GM12878 (cell line): ENCODE measurements at regions not wholly inside any gene's neighbourhood (a gene's known extent, or its start where the extent isn't known, plus 50 kb on each side); places are given as distances from the start of the nearest gene placed in this dataset.

Experiments
- ATAC-seq: fragments of 200-7000 bp; cut with Tn5 transposase; 3 replicates; pipeline ENCODE4 v1.9.1; 2020; ENCODE audit warnings: mild to moderate bottlenecking, moderate library complexity
- BruUV-seq: library from RNA; stranded (reverse); fragments of 400-500 nt; replicated peaks from 2 replicates; lab custom pipeline; 2021; lab: Mats Ljungman, UMichigan
- CTCF ChIA-PET: fragments of 300-600 bp; sonication (Branson Sonifier 250); formaldehyde crosslinking; extraction: SDS; loops from one replicate; lab custom pipeline; 2021; ENCODE audit warnings: inconsistent platforms; lab: Yijun Ruan, JAX
- POLR2A ChIA-PET: fragments of 350-600 bp; formaldehyde crosslinking; extraction: SDS; loops from one replicate; lab custom pipeline; 2021; ENCODE audit warnings: inconsistent platforms; lab: Charles Lee
- RAD21 ChIA-PET: fragments of 300-600 bp; sonication (Branson Sonifier 250); formaldehyde crosslinking; loops from one replicate; lab custom pipeline; 2023; ENCODE audit warnings: antibody characterized with exemption; ENCODE audit not compliant: unreplicated experiment; lab: Charles Lee
- SMC1A ChIA-PET: fragments of 300-600 bp; sonication (Branson Sonifier 250); formaldehyde crosslinking; loops from one replicate; lab custom pipeline; 2023; ENCODE audit not compliant: unreplicated experiment, uncharacterized antibody; lab: Charles Lee
- DNase-seq: peaks from one replicate; pipeline ENCODE4 v3.0.0-alpha.2; 2011; ENCODE audit warnings: low read depth, low spot score
- FAIRE-seq: peaks from 3 replicates; lab custom pipeline; 2011; peaks lifted over from hg19 to GRCh38; lab: Jason Lieb, UNC
- H2AFZ ChIP-seq: 2 replicates; pipeline ENCODE4 v1.6.0; 2011; ENCODE audit warnings: low read depth, low read length, control low read depth; ENCODE audit not compliant: control insufficient read depth
- H3K27ac ChIP-seq: 2 replicates; pipeline ENCODE4 v1.5.1; 2011; ENCODE audit warnings: control low read depth; ENCODE audit not compliant: control insufficient read depth, insufficient read depth
- H3K27me3 ChIP-seq, 2 experiments: replicated peaks in 1 of 2; 2 replicates each; pipeline versions ENCODE4 v1.6.0 to v1.6.1; 2011; ENCODE audit warnings: low read length in 1 of 2; ENCODE audit not compliant: control insufficient read depth in 2 of 2, insufficient read depth in 2 of 2
- H3K36me3 ChIP-seq, 2 experiments: 2 replicates each; pipeline ENCODE4 v1.5.1; 2011; ENCODE audit warnings: low read length in 1 of 2; ENCODE audit not compliant: control insufficient read depth in 2 of 2, insufficient read depth in 2 of 2
- H3K4me1 ChIP-seq: 2 replicates; pipeline ENCODE4 v1.6.1; 2011; ENCODE audit warnings: mild to moderate bottlenecking, low read length, moderate library complexity, mixed read lengths; ENCODE audit not compliant: control insufficient read depth, insufficient read depth
- H3K4me2 ChIP-seq: 2 replicates; pipeline ENCODE4 v1.6.0; 2011; ENCODE audit warnings: control low read depth; ENCODE audit not compliant: control insufficient read depth, insufficient read depth
- H3K4me3 ChIP-seq: fragments of 200-600 bp; sonication (generic); 2 replicates; pipeline ENCODE4 v1.5.1; 2016
- H3K79me2 ChIP-seq: 2 replicates; pipeline ENCODE4 v1.6.0; 2011; ENCODE audit warnings: low read length; ENCODE audit not compliant: control insufficient read depth, insufficient read depth
- H3K9ac ChIP-seq: 2 replicates; pipeline ENCODE4 v1.8.0; 2011; ENCODE audit warnings: low read length, control low read depth, mixed read lengths; ENCODE audit not compliant: control insufficient read depth, insufficient read depth
- H3K9me3 ChIP-seq: replicated peaks from 3 replicates; pipeline ENCODE4 v1.5.1; 2011; ENCODE audit warnings: mild to moderate bottlenecking, low read length; ENCODE audit not compliant: control insufficient read depth, insufficient read depth
- H4K20me1 ChIP-seq: 2 replicates; pipeline ENCODE4 v1.6.0; 2011; ENCODE audit not compliant: control insufficient read depth, insufficient read depth
- HDAC6 ChIP-seq: fragments of 200-600 bp; sonication (generic); IDR thresholded peaks from one replicate; pipeline ENCODE4 v1.8.0; 2017; ENCODE audit warnings: antibody characterized with exemption; ENCODE audit not compliant: unreplicated experiment
- HDGF ChIP-seq: fragments of 450-650 bp; IDR thresholded peaks from 2 replicates; pipeline ENCODE4 v1.6.1; 2016; ENCODE audit warnings: antibody characterized with exemption
- MEF2B ChIP-seq: fragments of 450-650 bp; IDR thresholded peaks from 2 replicates; pipeline ENCODE4 v1.6.1; 2018; ENCODE audit warnings: mild to moderate bottlenecking, moderate library complexity; ENCODE audit not compliant: partially characterized antibody, poor library complexity, severe bottlenecking
- MTA3 ChIP-seq: IDR thresholded peaks from 2 replicates; pipeline ENCODE4 v1.6.1; 2012; ENCODE audit warnings: low read length, inconsistent platforms, borderline replicate concordance
- NFYA ChIP-seq: IDR thresholded peaks from 2 replicates; pipeline ENCODE4 v1.6.1; 2011; ENCODE audit warnings: low read depth, mild to moderate bottlenecking, low read length, improper control_type of control experiment, borderline replicate concordance
- PAX8 ChIP-seq: fragments of 450-650 bp; IDR thresholded peaks from 2 replicates; pipeline ENCODE4 v1.6.1; 2017; ENCODE audit warnings: mild to moderate bottlenecking, moderate library complexity
- PML ChIP-seq: IDR thresholded peaks from 2 replicates; pipeline ENCODE4 v1.6.1; 2012; ENCODE audit warnings: low read length, inconsistent platforms
- SPI1 ChIP-seq: IDR thresholded peaks from 2 replicates; pipeline ENCODE4 v1.6.1; 2011; ENCODE audit warnings: low read depth, mild to moderate bottlenecking, low read length, moderate library complexity, borderline replicate concordance; ENCODE audit not compliant: insufficient read depth
- STAT1 ChIP-seq: fragments of 450-650 bp; conservative IDR thresholded peaks from 2 replicates; pipeline ENCODE4 v1.6.1; 2014; ENCODE audit warnings: antibody characterized with exemption, mild to moderate bottlenecking
- USF1 ChIP-seq: IDR thresholded peaks from 2 replicates; pipeline ENCODE4 v1.6.1; 2011; ENCODE audit warnings: borderline replicate concordance, low read depth, mild to moderate bottlenecking, moderate library complexity, mixed read lengths, low read length; ENCODE audit not compliant: insufficient read depth; ENCODE audit errors: extremely low read length
- WGBS: methylation state at CpG from one replicate; pipeline ENCODE4 v1.1.6; 2016; ENCODE audit warnings: low lambda C conversion rate; ENCODE audit not compliant: insufficient replicate concordance, insufficient coverage; ENCODE audit errors: missing lambda C conversion rate; 5-methylcytosine and 5-hydroxymethylcytosine counted together
- in situ Hi-C: fragments of 300-500 bp; cut with MboI; formaldehyde crosslinking; loops from 9 replicates; pipeline ENCODE4 v1.14.3; 2018; ENCODE audit warnings: mixed read lengths
- intact Hi-C: fragments of 100-400 bp; cut with micrococcal nuclease; formaldehyde crosslinking; loops from one replicate; pipeline ENCODE4 v1.14.2; 2022; ENCODE audit not compliant: unreplicated experiment
- TF ChIP-seq, protein P1 (sequence below): IDR thresholded peaks from 2 replicates; pipeline ENCODE4 v1.6.1; 2012; ENCODE audit warnings: mild to moderate bottlenecking, low read depth, low read length

- no peak for TF ChIP-seq PAX8
- no peak for TF ChIP-seq NFYA
- no peak for TF ChIP-seq USF1
- no peak for TF ChIP-seq HDGF
- TF ChIP-seq HDAC6, result no peak
- no peak for TF ChIP-seq MEF2B
- TF ChIP-seq MTA3, result no peak
- in situ Hi-C loops (no loop called here), intact Hi-C loops (no loop called here)
- Histone ChIP-seq H3K79me2 (no peaks in the 10 kb centered on the region), H3K36me3 (no peaks in the 10 kb centered on the region), H3K4me1 (no peaks in the 10 kb centered on the region), H3K27me3 (no peaks in the 10 kb centered on the region), H3K4me2 (no peak overlapping the region), H3K27ac (no peak overlapping the region), H2AFZ (no peak overlapping the region), H3K4me3 (no peak overlapping the region), H3K9me3 (no peaks in the 10 kb centered on the region), H4K20me1 (no peaks in the 10 kb centered on the region), H3K9ac (no peak overlapping the region)
- ChIA-PET SMC1A (no interaction called here), RAD21 (no interaction called here), POLR2A (no interaction called here), CTCF (no interaction called here)
- no peak for DNase-seq
- FAIRE-seq, result no peak
- no peak for ATAC-seq
- no TSS peak for BruUV-seq
Observed at GRCh38 chr3:74787011-74787410, 172.6 kb upstream of the CNTN3 start.

- intact Hi-C loops, result no loop called here
- TF ChIP-seq MTA3 (no peak), SPI1 (no peak), STAT1 (no peak), PML (no peak)
- TF ChIP-seq, protein P1, sequence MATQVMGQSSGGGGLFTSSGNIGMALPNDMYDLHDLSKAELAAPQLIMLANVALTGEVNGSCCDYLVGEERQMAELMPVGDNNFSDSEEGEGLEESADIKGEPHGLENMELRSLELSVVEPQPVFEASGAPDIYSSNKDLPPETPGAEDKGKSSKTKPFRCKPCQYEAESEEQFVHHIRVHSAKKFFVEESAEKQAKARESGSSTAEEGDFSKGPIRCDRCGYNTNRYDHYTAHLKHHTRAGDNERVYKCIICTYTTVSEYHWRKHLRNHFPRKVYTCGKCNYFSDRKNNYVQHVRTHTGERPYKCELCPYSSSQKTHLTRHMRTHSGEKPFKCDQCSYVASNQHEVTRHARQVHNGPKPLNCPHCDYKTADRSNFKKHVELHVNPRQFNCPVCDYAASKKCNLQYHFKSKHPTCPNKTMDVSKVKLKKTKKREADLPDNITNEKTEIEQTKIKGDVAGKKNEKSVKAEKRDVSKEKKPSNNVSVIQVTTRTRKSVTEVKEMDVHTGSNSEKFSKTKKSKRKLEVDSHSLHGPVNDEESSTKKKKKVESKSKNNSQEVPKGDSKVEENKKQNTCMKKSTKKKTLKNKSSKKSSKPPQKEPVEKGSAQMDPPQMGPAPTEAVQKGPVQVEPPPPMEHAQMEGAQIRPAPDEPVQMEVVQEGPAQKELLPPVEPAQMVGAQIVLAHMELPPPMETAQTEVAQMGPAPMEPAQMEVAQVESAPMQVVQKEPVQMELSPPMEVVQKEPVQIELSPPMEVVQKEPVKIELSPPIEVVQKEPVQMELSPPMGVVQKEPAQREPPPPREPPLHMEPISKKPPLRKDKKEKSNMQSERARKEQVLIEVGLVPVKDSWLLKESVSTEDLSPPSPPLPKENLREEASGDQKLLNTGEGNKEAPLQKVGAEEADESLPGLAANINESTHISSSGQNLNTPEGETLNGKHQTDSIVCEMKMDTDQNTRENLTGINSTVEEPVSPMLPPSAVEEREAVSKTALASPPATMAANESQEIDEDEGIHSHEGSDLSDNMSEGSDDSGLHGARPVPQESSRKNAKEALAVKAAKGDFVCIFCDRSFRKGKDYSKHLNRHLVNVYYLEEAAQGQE, result no peak
Observed at GRCh38 chr3:74771401-74771800, 156.9 kb upstream of the CNTN3 start.

More at GRCh38 chr3:74771401-74771800, 156.9 kb upstream of the CNTN3 start:
- in situ Hi-C loops, result no loop called here
- H4K20me1 ChIP-seq, result no peaks in the 10 kb centered on the region
- 12% methylated on average over 2 of the region's 2 CpGs for WGBS
- ChIA-PET SMC1A (no interaction called here), RAD21 (no interaction called here), CTCF (no interaction called here), POLR2A (no interaction called here)
- H3K79me2 ChIP-seq, result no peaks in the 10 kb centered on the region
- H3K27me3 ChIP-seq, result no peaks in the 10 kb centered on the region
- no peak overlapping the region for H3K4me3 ChIP-seq
- H3K9me3 ChIP-seq, result no peaks in the 10 kb centered on the region
- FAIRE-seq (no peak), ATAC-seq (no peak), DNase-seq (no peak)
- no peak overlapping the region for H3K9ac ChIP-seq
- no peak overlapping the region for H2AFZ ChIP-seq
- no peaks in the 10 kb centered on the region for H3K4me1 ChIP-seq
- no peaks in the 10 kb centered on the region for H3K36me3 ChIP-seq
- H3K27ac ChIP-seq, result no peak overlapping the region
- H3K4me2 ChIP-seq, result no peak overlapping the region
- no TSS peak for BruUV-seq
